ENCODE measurements at regions not wholly inside any gene's neighbourhood (a gene's known extent, or its start where the extent isn't known, plus 50 kb on each side); places are given as distances from the start of the nearest gene placed in this dataset.
"Not testable (repeated sequence)": the region's sequence is repeated elsewhere in the genome, so short reads cannot be mapped to it uniquely, and the experiment has no call there.

GRCh38 chr2:182647499-182647787 is 68.6 kb upstream of the DNAJC10 start:
- TF ChIP-seq CTCF (IDR thresholded peaks at IDR 0.05; ENCODE audit: insufficient read depth, low read length, poor library complexity, severe bottlenecking), result no peak
- Histone ChIP-seq H3K4me3 (replicated peaks; ENCODE audit: low read depth, low read length) (no peak overlapping the region), H3K27me3 (replicated peaks; ENCODE audit: control insufficient read depth, insufficient read depth, low read length) (no peaks in the 10 kb centered on the region), H3K36me3 (ENCODE audit: control insufficient read depth, insufficient read depth, low read length) (no peaks in the 10 kb centered on the region)
- no peak for DNase-seq (ENCODE audit: extremely low read depth, insufficient read length)

- H3K36me3 ChIP-seq (ENCODE audit: control insufficient read depth, insufficient read depth, low read length), result no peaks in the 10 kb centered on the region
- no peaks in the 10 kb centered on the region for H3K27me3 ChIP-seq (replicated peaks; ENCODE audit: control insufficient read depth, insufficient read depth, low read length)
- TF ChIP-seq CTCF (IDR thresholded peaks at IDR 0.05; ENCODE audit: insufficient read depth, low read length, poor library complexity, severe bottlenecking), result peak; percentile 52
- no peak for DNase-seq (ENCODE audit: extremely low read depth, insufficient read length)
- H3K4me3 ChIP-seq (replicated peaks; ENCODE audit: low read depth, low read length), result no peak overlapping the region
Measured at GRCh38 chr2:182649316-182649715, 66.7 kb upstream of the DNAJC10 start.

GRCh38 chr2:182650704-182651103 is 65.4 kb upstream of the DNAJC10 start:
- Histone ChIP-seq H3K4me3 (replicated peaks; ENCODE audit: low read depth, low read length) (no peak overlapping the region), H3K27me3 (replicated peaks; ENCODE audit: control insufficient read depth, insufficient read depth, low read length) (no peaks in the 10 kb centered on the region), H3K36me3 (ENCODE audit: control insufficient read depth, insufficient read depth, low read length) (no peaks in the 10 kb centered on the region)
- peak; percentile 15 for DNase-seq (ENCODE audit: extremely low read depth, insufficient read length)
- TF ChIP-seq CTCF (IDR thresholded peaks at IDR 0.05; ENCODE audit: insufficient read depth, low read length, poor library complexity, severe bottlenecking), result peak; percentile 35

- H3K27me3 ChIP-seq (replicated peaks; ENCODE audit: control insufficient read depth, insufficient read depth, low read length), result no peaks in the 10 kb centered on the region
- H3K36me3 ChIP-seq (ENCODE audit: control insufficient read depth, insufficient read depth, low read length), result no peaks in the 10 kb centered on the region
- DNase-seq (ENCODE audit: extremely low read depth, insufficient read length), result no peak
- no peak overlapping the region for H3K4me3 ChIP-seq (replicated peaks; ENCODE audit: low read depth, low read length)
- TF ChIP-seq CTCF (IDR thresholded peaks at IDR 0.05; ENCODE audit: insufficient read depth, low read length, poor library complexity, severe bottlenecking), result no peak
Measured at GRCh38 chr2:182652326-182652725, 63.7 kb upstream of the DNAJC10 start.

DNA sequence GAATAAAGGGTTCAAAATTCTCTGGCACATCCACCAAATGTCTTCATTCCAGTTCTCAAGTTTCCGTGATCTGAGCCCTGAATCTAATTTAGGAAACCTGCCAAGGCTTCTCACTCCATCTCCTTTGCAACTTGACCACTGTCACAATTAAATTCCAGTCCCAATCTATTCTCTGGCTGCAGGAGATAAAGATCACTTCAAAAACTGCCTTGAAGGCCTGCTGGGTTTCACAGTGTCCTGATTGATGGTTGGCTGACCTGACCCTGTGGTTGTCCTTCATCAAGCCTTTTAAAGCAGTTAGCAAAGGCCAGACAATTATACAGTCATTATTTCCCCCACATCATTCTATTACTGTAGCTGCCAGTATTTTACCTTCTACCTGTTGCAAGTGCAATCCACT is 60.3 kb upstream of the DNAJC10 start:
- no peak for DNase-seq (ENCODE audit: extremely low read depth, insufficient read length)
- no peak for TF ChIP-seq CTCF (IDR thresholded peaks at IDR 0.05; ENCODE audit: insufficient read depth, low read length, poor library complexity, severe bottlenecking)
- H3K36me3 ChIP-seq (ENCODE audit: control insufficient read depth, insufficient read depth, low read length), result no peaks in the 10 kb centered on the region
- no peak overlapping the region for H3K4me3 ChIP-seq (replicated peaks; ENCODE audit: low read depth, low read length)
- no peaks in the 10 kb centered on the region for H3K27me3 ChIP-seq (replicated peaks; ENCODE audit: control insufficient read depth, insufficient read depth, low read length)

DNA sequence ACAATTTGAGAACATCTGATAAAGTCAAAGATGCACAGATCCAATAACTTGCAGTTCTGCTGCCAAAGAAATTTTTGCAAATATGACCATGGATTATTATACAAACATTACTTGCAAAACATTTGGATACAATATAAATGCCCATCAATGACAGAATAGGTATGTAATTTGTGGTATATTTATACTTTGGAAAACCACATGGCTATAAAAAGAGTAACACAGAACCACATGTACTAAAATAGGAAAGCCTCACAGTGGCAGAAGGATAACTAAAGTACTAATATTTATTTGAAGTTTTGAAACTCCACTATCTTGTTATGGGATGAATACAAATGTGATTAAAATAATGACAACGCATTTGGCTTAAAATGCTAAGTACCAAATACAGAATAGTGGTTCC is 51.8 kb upstream of the DNAJC10 start:
- Histone ChIP-seq H3K27me3 (replicated peaks; ENCODE audit: control insufficient read depth, insufficient read depth, low read length) (no peaks in the 10 kb centered on the region), H3K36me3 (ENCODE audit: control insufficient read depth, insufficient read depth, low read length) (no peaks in the 10 kb centered on the region), H3K4me3 (replicated peaks; ENCODE audit: low read depth, low read length) (no peak overlapping the region)
- no peak for DNase-seq (ENCODE audit: extremely low read depth, insufficient read length)
- no peak for TF ChIP-seq CTCF (IDR thresholded peaks at IDR 0.05; ENCODE audit: insufficient read depth, low read length, poor library complexity, severe bottlenecking)

DNA sequence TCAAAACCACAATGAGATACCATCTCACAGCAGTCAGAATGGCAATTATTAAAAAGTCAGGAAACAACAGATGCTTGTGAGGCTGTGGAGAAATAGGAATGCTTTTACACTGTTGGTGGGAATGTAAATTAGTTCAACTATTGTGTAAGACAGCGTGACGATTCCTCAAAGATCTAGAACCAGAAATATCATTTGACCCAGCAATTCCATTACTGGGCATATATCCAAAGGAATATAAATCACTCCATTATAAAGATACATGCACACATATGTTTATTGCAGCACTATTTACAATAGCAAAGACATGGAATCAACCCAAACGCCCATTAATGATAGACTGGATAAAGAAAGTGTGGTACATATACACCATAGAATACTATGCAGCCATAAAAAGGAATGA is 50.6 kb upstream of the DNAJC10 start:
- not testable (repeated sequence) for H3K27me3 ChIP-seq (replicated peaks; ENCODE audit: control insufficient read depth, insufficient read depth, low read length); DNase-seq (ENCODE audit: extremely low read depth, insufficient read length); H3K36me3 ChIP-seq (ENCODE audit: control insufficient read depth, insufficient read depth, low read length); H3K4me3 ChIP-seq (replicated peaks; ENCODE audit: low read depth, low read length)
